ENCODE measurements at regions not wholly inside any gene's neighbourhood (a gene's known extent, or its start where the extent isn't known, plus 50 kb on each side); places are given as distances from the start of the nearest gene placed in this dataset.
"Not testable (repeated sequence)": the region's sequence is repeated elsewhere in the genome, so short reads cannot be mapped to it uniquely, and the experiment has no call there.

- H3K27me3 ChIP-seq (ENCODE audit: insufficient read depth, poor library complexity, severe bottlenecking), result peaks cover 4% of the 10 kb centered on the region
- no peaks in the 10 kb centered on the region for H3K9me3 ChIP-seq (ENCODE audit: severe bottlenecking)
- H3K4me3 ChIP-seq (ENCODE audit: severe bottlenecking), result no peak overlapping the region
- H3K27ac ChIP-seq (ENCODE audit: poor library complexity, severe bottlenecking), result no peak overlapping the region
- TF ChIP-seq CTCF (IDR thresholded peaks at IDR 0.05; ENCODE audit: poor library complexity, severe bottlenecking), result no peak
- no peak for DNase-seq (ENCODE audit: low spot score)
- H3K36me3 ChIP-seq (ENCODE audit: low read depth), result no peaks in the 10 kb centered on the region
- no peaks in the 10 kb centered on the region for H3K4me1 ChIP-seq (ENCODE audit: insufficient read depth, poor library complexity, severe bottlenecking)
- no peak for ATAC-seq (ENCODE audit: low read depth)
Measured at GRCh38 chr11:101835506-101836063, 79.2 kb upstream of the CEP126 start.

DNA sequence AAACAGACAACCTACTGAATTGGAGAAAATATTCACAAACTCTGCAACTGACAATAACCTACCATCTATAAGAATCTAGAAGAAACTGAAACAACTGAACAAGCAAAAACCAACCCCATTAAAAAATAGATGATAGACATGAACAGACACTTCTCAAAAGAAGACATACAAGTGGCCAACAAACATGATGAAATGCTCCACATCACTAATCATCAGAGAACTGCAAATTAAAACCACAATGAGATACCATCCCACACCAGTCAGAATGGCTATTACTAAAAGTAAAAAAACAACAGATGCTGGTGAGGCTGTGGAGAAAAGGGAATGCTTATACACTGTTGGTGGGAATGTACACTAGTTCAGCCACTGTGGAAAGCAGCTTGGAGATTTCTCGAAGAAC, 84.3 kb upstream of the CEP126 start:
- not testable (repeated sequence) for DNase-seq (ENCODE audit: low spot score); ATAC-seq (ENCODE audit: low read depth); H3K9me3 ChIP-seq (ENCODE audit: severe bottlenecking); H3K36me3 ChIP-seq (ENCODE audit: low read depth); H3K4me1 ChIP-seq (ENCODE audit: insufficient read depth, poor library complexity, severe bottlenecking); H3K4me3 ChIP-seq (ENCODE audit: severe bottlenecking); H3K27ac ChIP-seq (ENCODE audit: poor library complexity, severe bottlenecking); H3K27me3 ChIP-seq (ENCODE audit: insufficient read depth, poor library complexity, severe bottlenecking)

DNA sequence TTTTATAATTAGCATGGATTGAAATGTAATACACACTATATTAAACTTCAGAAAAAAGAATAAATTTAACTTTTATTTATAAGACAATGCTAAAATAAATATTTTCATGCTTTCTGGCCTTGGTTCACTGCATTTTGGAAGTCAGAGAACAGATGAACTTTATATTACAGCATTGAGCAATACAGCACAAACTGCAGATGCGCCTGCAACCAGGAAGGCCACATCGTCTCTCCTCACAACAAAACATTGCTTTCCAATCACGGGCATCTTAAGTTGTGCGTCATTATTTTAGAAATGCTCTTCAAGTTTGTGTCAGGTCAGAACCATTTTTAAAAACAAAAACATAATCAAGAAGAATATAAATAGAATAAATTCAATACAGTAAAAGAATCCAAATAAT, 89.3 kb upstream of the CEP126 start:
- H3K27me3 ChIP-seq (ENCODE audit: insufficient read depth, poor library complexity, severe bottlenecking), result no peaks in the 10 kb centered on the region

GRCh38 chr11:101817581-101817980, 97.2 kb upstream of the CEP126 start:
- Histone ChIP-seq H3K27ac (ENCODE audit: poor library complexity, severe bottlenecking) (no peak overlapping the region), H3K9me3 (ENCODE audit: severe bottlenecking) (no peaks in the 10 kb centered on the region), H3K27me3 (ENCODE audit: insufficient read depth, poor library complexity, severe bottlenecking) (no peaks in the 10 kb centered on the region), H3K4me3 (ENCODE audit: severe bottlenecking) (no peak overlapping the region), H3K36me3 (ENCODE audit: low read depth) (no peaks in the 10 kb centered on the region), H3K4me1 (ENCODE audit: insufficient read depth, poor library complexity, severe bottlenecking) (no peaks in the 10 kb centered on the region)
- no peak for ATAC-seq (ENCODE audit: low read depth)
- no peak for DNase-seq (ENCODE audit: low spot score)
- TF ChIP-seq CTCF (IDR thresholded peaks at IDR 0.05; ENCODE audit: poor library complexity, severe bottlenecking), result no peak

More for the DNA sequence above, 89.3 kb upstream of the CEP126 start:
- Histone ChIP-seq H3K4me3 (ENCODE audit: severe bottlenecking) (no peak overlapping the region), H3K27ac (ENCODE audit: poor library complexity, severe bottlenecking) (no peak overlapping the region), H3K36me3 (ENCODE audit: low read depth) (no peaks in the 10 kb centered on the region), H3K4me1 (ENCODE audit: insufficient read depth, poor library complexity, severe bottlenecking) (no peaks in the 10 kb centered on the region), H3K9me3 (ENCODE audit: severe bottlenecking) (no peaks in the 10 kb centered on the region)
- ATAC-seq (ENCODE audit: low read depth), result no peak
- no peak for TF ChIP-seq CTCF (IDR thresholded peaks at IDR 0.05; ENCODE audit: poor library complexity, severe bottlenecking)
- DNase-seq (ENCODE audit: low spot score), result no peak

- H3K4me1 ChIP-seq (ENCODE audit: insufficient read depth, poor library complexity, severe bottlenecking), result no peaks in the 10 kb centered on the region
- no peaks in the 10 kb centered on the region for H3K27me3 ChIP-seq (ENCODE audit: insufficient read depth, poor library complexity, severe bottlenecking)
- no peaks in the 10 kb centered on the region for H3K9me3 ChIP-seq (ENCODE audit: severe bottlenecking)
- no peaks in the 10 kb centered on the region for H3K36me3 ChIP-seq (ENCODE audit: low read depth)
- no peak for ATAC-seq (ENCODE audit: low read depth)
- DNase-seq (ENCODE audit: low spot score), result no peak
- TF ChIP-seq CTCF (IDR thresholded peaks at IDR 0.05; ENCODE audit: poor library complexity, severe bottlenecking), result no peak
- no peak overlapping the region for H3K27ac ChIP-seq (ENCODE audit: poor library complexity, severe bottlenecking)
- no peak overlapping the region for H3K4me3 ChIP-seq (ENCODE audit: severe bottlenecking)
Measured at GRCh38 chr11:101816613-101817012, 98.2 kb upstream of the CEP126 start.
